NCI-H1092 (cell line): ENCODE measurements at regions not wholly inside any gene's neighbourhood (a gene's known extent, or its start where the extent isn't known, plus 50 kb on each side); places are given as distances from the start of the nearest gene placed in this dataset.
"Not testable (repeated sequence)": the region's sequence is repeated elsewhere in the genome, so short reads cannot be mapped to it uniquely, and the experiment has no call there.

Experiments used
- DNase-seq: peaks from one replicate; lab custom pipeline; 2025; lab: John Stamatoyannopoulos, UW

DNA sequence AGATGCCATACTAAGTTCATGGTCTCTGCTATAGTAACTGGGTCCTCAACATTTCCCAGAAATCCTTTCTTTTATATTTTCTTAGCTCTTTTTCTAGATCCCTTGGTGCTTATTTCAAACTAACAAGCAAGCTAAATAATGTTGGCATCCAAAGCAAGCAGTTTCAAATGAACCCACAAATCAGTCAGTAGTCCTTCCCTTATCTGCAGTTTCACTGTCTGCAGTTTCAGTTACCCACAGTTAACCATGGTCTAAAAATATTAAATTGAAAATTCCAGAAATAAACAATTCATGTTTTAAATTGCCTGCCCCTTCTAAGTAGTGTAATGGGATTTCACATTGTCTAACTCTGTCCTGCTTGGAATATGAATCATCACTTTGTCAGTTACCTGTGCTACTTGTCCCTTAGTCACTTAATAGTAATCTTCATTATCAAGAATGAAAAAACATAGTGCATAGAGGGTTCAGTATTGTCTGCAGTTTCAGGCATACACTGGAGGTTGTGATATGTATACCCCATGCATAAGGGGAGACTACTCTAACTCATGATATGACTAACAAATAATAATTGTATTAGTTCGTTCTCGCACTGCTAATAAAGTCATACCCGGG, 633.7 kb downstream of the MECOM start:
- no peak for DNase-seq

DNA sequence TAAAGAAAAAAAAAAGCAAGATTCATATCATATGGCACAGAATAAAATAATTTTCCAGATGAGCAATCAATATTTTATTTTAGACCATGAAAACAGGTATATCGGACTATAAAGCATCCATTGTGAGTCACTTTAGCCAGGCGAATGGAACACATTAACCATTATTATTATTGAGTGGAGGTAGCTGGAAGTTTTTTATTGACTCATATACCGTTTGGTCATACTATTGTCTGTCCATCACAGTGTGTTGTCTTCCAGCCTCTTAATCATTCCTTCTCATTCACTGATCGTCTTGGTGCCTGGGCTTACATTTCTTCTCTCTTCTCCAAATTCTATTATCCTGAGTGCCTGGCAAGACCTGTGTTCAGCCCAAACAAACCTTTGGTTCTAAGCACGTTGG, 634.8 kb downstream of the MECOM start:
- DNase-seq: no peak

DNA sequence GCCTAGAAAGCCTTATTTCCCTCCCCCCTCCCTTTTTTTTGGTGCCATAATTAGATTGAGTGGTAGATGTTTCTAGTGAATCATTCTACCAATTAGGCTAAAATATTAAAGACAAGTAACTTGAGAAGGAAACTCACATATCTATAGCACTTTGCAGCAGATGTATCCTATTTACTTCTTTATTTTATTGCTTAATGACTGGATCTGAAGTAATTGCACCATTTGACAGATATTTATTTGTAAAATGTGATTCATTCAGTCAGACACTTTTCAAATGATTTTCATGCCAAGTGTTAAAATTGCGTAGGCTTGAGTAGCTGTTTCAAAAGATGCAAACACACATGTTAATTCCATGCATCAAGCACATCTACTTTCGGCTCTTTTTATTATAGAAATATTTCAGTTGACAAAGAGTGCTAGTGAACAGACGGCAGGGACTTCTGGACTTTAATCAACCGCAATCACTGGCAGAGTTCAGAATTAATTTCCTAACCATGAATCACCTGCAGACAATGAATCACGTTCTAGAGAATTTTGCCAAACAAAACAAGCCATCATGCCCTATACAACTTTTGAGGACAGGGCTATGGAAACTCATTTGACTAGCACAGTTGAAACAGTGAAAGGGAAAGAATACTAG, 636.8 kb downstream of the MECOM start:
- DNase-seq: no peak

DNA sequence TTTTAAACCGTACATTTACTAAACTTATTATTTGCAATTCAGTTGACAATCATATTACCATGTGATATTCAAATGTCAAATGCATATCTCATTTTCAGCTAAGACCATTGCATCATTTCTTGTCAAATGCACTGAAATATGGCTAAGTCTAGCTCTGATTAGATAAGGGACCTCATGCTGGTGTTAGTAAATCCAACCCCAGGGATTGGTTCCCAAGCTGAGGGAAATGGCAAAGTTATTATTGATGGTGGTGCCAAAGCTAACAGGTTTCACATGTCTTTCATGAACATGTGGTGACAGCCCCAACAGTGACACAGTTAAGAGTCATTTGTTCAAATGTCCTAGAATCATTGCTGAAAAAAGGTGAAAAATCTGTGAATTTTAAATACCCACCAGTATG, 641.1 kb downstream of the MECOM start:
- no peak for DNase-seq

DNA sequence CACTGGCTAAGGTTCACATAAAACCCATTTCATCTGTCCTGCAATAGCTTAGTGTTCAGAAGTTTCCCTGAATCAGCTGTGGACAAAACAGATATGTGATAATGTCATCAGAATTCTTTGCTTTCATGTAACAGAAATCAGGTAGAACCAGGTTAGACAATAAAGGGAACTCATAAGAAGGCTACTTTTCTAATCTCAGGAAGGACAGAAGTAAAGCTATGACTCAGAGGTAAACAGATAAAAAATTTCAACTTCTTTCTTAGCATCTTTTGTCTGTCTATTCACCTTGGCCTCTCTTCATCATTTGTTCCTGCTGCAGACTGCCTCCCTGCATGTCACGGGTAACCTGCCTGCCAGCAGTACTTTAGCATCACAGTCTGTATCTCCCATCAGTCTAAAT, 643.1 kb downstream of the MECOM start:
- DNase-seq: no peak

DNA sequence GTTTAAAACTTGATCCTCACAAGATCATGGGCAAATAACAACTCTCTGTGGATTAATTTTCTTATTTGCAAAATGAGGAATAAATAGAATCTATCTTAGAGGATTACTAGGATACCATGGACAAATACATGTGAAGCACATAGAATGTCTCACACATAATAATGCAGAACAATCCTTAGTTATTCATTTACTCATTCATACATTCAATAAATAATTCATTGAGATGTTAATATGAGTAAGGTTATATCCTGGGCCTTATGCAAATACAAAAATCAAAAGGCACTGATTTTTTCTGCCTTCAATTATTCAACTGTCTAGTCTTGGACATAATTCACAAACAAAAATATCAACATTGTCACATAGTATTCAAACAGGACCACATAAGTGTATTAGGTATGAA, 654.1 kb downstream of the MECOM start:
- no peak for DNase-seq

DNA sequence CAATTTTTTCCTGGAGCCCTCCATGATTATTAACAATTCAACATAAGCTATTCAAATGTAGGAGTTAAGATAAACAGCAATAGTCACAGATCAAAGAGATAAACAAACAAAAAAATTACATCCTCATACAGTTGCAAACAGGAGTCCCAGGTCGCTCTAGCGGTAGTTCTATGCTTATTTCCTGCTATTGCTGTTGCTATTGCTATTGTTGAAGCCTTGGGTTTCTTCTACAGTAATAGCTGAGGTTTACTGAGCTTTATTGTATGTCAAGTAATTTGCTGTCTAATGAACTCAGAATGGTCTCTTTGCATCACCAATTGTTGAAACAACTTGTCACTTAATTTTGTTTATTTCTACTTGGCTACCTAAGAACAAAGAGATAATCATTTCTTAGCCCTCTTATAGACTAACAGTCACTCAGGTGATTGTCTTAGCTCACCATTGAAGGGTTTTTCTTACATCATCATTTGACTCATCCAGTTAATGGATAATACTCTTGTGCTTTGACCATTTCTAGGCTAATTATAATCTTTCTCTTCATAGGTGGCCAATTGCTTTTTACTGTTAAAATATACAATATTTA, 654.6 kb downstream of the MECOM start:
- no peak for DNase-seq

DNA sequence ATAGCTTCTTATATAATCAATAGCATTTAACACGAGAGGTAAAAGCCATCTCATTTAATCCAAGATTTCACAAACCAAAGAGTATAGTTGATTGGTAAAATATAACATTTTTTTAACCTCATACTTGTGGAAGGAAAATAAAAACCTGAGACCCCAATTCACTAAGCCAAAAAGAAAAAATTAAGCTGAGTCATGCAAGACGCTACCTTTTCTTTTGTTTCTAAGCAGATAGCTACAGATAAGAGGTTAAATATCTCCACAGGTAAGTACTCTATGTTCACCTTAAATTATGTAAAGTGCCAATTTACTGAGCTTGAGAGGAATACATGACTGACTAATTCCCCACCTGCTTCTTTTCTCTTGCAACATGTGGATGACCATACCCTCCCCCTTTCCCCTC, 656.4 kb downstream of the MECOM start:
- no peak for DNase-seq

DNA sequence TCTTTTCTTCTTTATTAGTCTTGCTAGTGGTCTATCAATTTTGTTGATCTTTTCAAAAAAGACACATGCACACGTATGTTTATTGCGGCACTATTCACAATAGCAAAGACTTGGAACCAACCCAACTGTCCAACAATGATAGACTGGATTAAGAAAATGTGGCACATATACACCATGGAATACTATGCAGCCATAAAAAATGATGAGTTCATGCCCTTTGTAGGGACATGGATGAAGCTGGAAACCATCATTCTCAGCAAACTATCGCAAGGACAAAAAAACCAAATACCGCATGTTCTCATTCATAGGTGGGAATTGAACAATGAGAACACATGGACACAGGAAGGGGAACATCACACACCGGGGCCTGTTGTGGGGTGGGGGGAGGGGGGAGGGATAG, 657.1 kb downstream of the MECOM start:
- not testable (repeated sequence) for DNase-seq

DNA sequence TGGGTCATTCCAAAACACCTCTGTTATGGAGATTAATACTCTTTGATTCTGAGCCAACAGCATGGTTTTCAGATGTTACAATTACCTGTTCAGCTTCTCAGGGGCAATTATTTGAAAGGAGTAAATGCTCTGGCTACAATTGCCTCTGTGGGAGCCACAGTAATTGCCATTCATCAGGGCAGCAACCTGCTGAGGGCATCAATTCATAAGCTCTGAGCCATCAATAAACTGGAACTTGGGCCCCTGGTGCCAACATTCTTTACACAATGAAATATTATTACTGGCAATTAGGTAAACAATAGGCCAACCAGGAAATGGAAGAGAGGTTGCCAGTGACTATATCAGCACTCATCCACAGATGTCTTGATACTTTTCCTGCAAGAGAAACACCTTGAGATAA, 660.8 kb downstream of the MECOM start:
- DNase-seq: no peak

DNA sequence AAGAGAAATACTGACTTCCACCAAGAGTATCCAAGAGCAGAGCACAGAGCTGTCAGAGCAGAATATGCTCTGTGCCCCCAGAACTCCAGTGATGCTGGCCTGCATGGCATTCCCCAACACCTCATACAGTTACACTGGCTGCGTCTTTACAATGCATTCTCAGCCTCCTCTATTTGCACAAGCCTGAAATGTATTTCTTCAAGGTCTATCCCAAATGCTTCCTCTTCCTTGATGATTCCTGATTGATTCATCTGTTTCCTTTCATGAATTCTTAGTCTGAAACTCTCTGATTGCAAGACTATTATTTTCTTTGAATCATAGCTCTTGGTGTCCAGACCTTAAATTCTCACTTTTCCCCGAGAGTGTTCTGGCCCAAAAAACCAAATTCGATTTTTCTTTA, 664.7 kb downstream of the MECOM start:
- DNase-seq: no peak

DNA sequence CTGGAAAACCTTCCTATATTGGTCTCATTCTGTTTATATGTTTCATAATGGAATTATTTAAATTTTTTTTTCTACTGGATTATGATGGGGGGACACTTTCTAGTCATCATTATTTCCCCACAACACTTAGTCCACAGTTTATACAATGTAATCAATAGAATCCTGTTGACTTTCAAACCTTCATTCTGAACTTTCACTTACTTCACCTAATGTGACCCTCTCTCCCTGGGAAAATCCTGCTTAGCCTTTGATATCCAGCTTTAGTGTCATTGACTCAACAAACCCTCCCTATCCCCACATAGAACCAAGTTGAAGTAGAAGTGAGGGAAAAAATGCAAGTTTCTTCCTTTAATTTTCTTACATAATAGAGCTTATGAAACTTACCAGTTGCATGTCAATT, 666.0 kb downstream of the MECOM start:
- no peak for DNase-seq

DNA sequence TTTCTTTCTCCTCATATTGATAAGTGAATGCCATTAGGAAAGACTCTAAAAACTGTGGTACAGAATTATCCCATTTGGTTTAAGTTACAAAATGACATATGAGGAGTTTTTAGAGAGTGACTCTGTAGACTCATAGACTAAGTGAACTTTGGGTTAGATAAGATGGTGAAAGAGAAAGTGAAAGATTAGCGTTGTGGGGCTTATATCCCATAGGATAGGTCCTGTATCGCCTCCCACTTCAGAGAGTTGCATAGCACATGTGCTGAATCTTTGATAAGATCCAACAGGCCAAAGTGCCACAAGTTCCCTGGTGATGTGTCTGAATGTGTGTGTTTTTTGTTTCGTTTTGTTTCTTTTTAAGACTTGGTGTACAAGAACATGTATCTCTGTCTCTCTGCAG, 666.9 kb downstream of the MECOM start:
- DNase-seq: no peak

DNA sequence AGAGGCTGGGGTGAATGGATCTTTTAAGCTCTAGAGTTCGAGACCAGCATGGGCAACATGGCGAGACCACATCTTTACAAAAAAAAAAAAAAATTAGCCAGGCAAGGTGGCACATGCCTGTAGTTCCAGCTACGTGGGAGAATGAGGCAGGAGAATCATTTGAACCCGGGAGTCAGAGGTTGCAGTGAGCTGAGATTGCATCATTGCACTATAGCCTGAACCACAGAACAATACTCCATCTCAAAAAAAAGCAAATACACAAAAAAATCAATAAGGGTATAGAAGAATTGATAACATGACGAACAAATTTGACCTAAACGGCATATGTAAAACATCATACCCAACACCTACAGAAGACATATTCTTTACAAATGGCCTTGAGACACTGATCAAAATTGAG, 668.4 kb downstream of the MECOM start:
- DNase-seq: no peak

DNA sequence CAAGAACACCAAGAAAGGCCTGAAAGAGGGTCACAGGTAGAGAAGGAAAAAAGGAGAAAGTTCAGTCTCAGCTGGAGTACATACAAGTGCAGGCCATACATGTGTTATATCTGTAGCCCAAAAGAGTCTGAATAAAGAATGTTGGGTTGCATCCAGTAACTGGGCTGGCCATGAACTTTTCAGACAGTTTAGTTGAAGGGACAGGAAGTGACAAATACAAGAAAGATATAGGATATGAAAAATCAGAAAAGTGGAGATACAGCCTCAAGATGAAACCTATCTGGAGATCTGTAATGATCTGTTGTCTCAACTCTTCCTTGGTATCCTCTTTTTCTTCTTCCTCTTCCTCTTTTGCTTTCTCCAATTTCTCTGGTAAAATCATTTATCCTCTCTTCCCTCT, 671.7 kb downstream of the MECOM start:
- DNase-seq: no peak

DNA sequence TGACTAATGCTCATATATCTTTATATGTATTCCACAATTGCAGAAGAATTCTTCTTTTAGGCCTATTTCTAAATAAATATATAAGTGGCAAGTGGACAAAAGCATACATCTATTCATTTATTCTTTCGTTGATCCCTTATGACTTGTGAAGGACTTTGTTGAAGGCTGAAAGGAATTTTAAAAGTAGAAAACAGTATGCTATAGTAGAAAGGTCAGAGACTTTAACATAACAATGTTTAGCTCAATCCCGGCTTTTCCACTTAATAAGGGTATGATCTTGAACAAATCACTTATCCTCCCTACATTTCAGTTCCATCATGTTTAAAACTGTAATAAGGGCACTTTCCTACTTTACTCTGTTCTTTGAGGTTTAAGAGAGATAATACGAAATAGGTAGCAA, 672.9 kb downstream of the MECOM start:
- DNase-seq: no peak

DNA sequence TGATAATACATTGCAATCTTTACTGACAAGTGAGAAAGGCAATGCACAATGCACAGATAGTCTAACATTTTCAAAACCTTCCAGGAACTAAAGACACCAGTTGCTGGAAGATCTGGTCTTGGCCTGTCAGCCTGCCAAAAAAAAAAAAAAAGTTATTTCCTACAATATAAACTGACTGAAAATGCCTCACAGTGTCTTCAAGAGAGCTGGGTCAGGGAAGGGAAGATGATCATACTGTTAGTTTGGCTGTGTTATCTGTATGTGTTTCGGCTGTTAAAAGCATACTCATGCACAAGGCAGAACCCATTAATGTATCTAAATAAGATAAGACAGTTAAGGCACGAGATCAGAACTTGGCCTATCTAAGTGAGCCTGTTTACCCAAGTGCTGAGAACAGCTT, 673.4 kb downstream of the MECOM start:
- no peak for DNase-seq

DNA sequence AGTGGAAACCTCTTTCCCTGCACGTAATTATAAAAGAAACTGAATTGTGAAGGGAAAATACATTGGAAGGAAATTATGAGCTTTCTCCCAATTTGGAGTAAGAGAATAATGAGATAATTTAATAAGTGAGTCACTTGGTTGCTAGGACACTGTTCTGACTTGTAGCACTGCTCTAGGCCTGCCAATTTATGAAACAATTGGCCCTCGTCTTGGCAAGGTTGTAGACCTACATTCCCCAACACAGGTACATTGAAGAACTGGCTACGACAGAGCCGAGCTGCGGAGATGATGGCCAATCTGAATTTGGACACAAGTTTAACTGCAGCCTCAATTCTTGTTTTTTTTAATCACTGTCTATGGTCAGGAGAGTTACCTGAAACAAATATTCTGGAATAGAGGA, 674.1 kb downstream of the MECOM start:
- no peak for DNase-seq

DNA sequence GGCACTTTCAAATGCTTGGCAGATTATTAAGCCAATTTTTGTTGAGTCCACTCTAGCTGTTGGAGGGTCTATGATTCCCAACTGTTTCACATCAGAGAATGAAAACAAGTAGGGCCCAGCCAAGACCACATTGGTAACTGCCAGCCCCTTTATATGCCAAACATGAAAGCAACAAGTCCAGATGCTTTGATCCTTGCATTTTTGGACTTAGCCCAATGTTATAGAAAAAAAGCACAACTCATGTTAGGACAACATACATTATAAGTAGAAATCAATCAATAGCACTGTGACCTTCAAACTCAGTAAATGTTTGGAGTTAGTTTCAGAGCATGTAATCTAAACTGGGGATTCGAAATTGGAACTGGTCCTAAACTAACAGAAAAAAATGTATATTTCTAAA, 674.7 kb downstream of the MECOM start:
- DNase-seq: no peak

DNA sequence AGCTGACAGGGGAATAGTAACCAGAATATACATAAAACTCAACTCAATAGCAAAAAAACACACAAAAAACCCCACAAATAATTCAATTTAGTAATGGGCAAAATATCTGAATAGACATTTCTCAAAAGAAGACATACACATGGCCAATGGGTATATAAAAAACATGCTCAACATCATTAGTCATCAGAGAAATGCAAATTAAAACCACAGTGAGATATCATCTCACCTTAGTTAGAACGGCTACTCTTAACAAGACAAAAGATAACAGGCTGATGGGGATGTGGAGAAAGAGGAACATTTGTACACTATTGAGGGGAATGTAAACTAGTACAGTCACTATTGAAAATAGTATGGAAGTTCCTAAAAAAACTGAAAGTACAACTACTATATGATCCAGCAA, 678.6 kb downstream of the MECOM start:
- no peak for DNase-seq

DNA sequence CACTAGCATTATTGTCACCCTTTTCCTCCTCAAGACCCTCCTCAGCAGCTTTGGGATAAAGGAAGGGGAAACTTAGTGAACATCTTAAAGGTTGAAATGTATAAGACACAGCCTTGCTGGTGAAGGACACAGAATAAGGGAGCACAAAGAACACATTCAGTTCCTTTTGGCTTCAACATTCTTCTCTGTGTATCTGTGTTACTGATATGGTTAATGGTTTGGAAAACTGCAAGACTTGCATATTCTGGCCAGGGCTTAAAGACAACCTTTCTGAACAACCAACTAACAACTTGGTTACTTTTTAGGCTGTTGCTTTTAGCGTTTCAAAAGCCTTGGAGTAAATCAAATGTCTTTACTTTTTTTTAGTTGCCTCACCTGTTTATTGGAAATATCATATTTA, 680.5 kb downstream of the MECOM start:
- no peak for DNase-seq

DNA sequence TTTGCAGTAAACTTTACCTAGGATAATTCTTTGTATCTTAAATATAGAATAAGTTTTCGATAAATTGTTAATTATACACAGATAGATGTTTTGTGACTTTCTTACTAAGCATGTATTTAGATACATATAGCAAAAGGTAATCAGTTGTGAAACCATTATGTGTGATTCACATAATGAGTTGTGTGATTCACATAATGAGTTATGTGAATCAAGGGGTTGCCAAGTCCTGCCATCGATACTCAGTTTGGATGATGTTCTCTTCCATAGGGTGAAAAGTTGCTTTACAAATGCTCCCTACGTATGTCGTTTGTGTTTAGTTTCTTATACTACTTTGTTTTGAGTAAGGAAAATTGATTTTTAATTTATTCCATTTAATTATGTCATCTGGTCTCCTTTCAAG, 682.1 kb downstream of the MECOM start:
- DNase-seq: no peak

DNA sequence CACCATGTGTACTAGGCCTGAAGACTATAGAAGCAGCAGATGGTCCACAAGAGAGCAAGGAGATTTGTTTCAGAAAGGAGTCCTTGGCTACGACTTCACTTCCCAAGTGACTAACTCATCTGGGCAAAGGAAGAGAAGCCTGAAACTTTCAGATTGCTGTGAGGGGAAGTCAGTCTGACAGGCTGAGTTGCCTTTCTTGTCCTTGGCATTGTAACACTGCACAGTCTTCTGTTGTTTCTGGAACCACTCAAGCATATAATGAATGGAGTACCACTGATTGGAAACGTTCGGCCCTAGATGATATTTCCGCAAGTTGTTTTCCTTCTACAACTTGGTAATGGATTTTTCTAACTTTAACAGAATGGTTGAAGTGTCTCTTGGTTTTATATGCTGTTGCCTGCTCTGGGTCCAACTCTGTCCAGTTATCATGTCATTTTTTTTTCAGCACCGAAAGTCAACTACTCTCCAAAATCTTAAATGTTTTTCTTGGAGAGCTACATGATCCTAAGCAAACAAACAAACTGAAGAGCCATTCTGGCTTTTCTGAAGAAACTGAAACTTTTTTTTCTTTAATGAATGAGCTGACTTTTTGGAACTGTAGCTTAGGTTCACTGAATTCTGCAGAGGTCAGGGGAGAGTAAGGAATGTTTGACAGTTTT, 685.7 kb downstream of the MECOM start:
- DNase-seq: no peak

DNA sequence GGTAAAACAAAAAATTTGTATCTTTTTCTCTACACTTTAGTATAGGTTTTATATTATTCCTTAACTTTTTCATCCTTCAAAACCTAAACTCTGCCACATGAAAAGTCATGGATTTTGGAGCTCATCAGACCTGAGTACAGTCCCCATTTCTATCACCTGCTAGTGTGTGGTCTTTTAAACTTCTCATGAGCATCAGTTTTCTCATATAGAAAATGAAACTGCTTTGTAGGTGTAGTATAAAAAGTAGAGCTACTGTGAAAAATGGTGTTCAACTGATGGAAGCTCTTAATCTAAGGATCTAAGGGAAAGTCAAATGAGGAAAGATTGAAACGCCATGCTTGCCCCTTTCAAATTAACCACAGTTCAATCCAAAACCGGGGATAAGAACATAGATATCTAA, 686.5 kb downstream of the MECOM start:
- no peak for DNase-seq
